ENCODE measurements at regions not wholly inside any gene's neighbourhood (a gene's known extent, or its start where the extent isn't known, plus 50 kb on each side); places are given as distances from the start of the nearest gene placed in this dataset.

GRCh38 chr17:14873996-14874395, 391.1 kb downstream of the PMP22 start:
- no peak for FAIRE-seq
- no peak for TF ChIP-seq CTCF (IDR thresholded peaks at IDR 0.05; ENCODE audit: insufficient read depth, low read length, severe bottlenecking)

GRCh38 chr17:14873540-14873939, 391.6 kb downstream of the PMP22 start:
- Histone ChIP-seq H3K27me3 (ENCODE audit: control insufficient read depth, insufficient read depth, low read length) (no peaks in the 10 kb centered on the region), H3K36me3 (ENCODE audit: control insufficient read depth, insufficient read depth, low read length) (no peaks in the 10 kb centered on the region), H3K4me3 (ENCODE audit: low read depth, low read length) (no peak overlapping the region)
- no peak for TF ChIP-seq CTCF (IDR thresholded peaks at IDR 0.05; ENCODE audit: insufficient read depth, low read length, severe bottlenecking)
- DNase-seq (ENCODE audit: low read depth) = no peak
- FAIRE-seq = no peak

More at GRCh38 chr17:14873996-14874395, 391.1 kb downstream of the PMP22 start:
- no peak for DNase-seq (ENCODE audit: low read depth)
- no peaks in the 10 kb centered on the region for H3K27me3 ChIP-seq (ENCODE audit: control insufficient read depth, insufficient read depth, low read length)
- no peak overlapping the region for H3K4me3 ChIP-seq (ENCODE audit: low read depth, low read length)
- H3K36me3 ChIP-seq (ENCODE audit: control insufficient read depth, insufficient read depth, low read length) = no peaks in the 10 kb centered on the region

- H3K36me3 ChIP-seq (ENCODE audit: control insufficient read depth, insufficient read depth, low read length) = no peaks in the 10 kb centered on the region
- no peak overlapping the region for H3K4me3 ChIP-seq (ENCODE audit: low read depth, low read length)
- DNase-seq (ENCODE audit: low read depth) (peak; percentile 73), FAIRE-seq (no peak)
- TF ChIP-seq CTCF (IDR thresholded peaks at IDR 0.05; ENCODE audit: insufficient read depth, low read length, severe bottlenecking) = no peak
- no peaks in the 10 kb centered on the region for H3K27me3 ChIP-seq (ENCODE audit: control insufficient read depth, insufficient read depth, low read length)
Measured at GRCh38 chr17:14871921-14872320, 393.2 kb downstream of the PMP22 start.

- Histone ChIP-seq H3K36me3 (ENCODE audit: control insufficient read depth, insufficient read depth, low read length) (no peaks in the 10 kb centered on the region), H3K27me3 (ENCODE audit: control insufficient read depth, insufficient read depth, low read length) (no peaks in the 10 kb centered on the region), H3K4me3 (ENCODE audit: low read depth, low read length) (no peak overlapping the region)
- FAIRE-seq (no peak), DNase-seq (ENCODE audit: low read depth) (no peak)
- TF ChIP-seq CTCF (IDR thresholded peaks at IDR 0.05; ENCODE audit: insufficient read depth, low read length, severe bottlenecking) = no peak
Measured at GRCh38 chr17:14866266-14866665, 398.9 kb downstream of the PMP22 start.

GRCh38 chr17:14864127-14864526, 401.0 kb downstream of the PMP22 start:
- no peak for TF ChIP-seq CTCF (IDR thresholded peaks at IDR 0.05; ENCODE audit: insufficient read depth, low read length, severe bottlenecking)
- DNase-seq (ENCODE audit: low read depth) = no peak
- Histone ChIP-seq H3K27me3 (ENCODE audit: control insufficient read depth, insufficient read depth, low read length) (no peaks in the 10 kb centered on the region), H3K4me3 (ENCODE audit: low read depth, low read length) (no peak overlapping the region), H3K36me3 (ENCODE audit: control insufficient read depth, insufficient read depth, low read length) (no peaks in the 10 kb centered on the region)
- no peak for FAIRE-seq

- FAIRE-seq (no peak), DNase-seq (ENCODE audit: low read depth) (no peak)
- no peaks in the 10 kb centered on the region for H3K27me3 ChIP-seq (ENCODE audit: control insufficient read depth, insufficient read depth, low read length)
- no peak overlapping the region for H3K4me3 ChIP-seq (ENCODE audit: low read depth, low read length)
- no peak for TF ChIP-seq CTCF (IDR thresholded peaks at IDR 0.05; ENCODE audit: insufficient read depth, low read length, severe bottlenecking)
- H3K36me3 ChIP-seq (ENCODE audit: control insufficient read depth, insufficient read depth, low read length) = no peaks in the 10 kb centered on the region
Measured at GRCh38 chr17:14859542-14859941, 405.6 kb downstream of the PMP22 start.

All from bronchial epithelial cell (primary cell).